H54 (cell line): ENCODE measurements at regions not wholly inside any gene's neighbourhood (a gene's known extent, or its start where the extent isn't known, plus 50 kb on each side); places are given as distances from the start of the nearest gene placed in this dataset.
"Not testable (repeated sequence)": the region's sequence is repeated elsewhere in the genome, so short reads cannot be mapped to it uniquely, and the experiment has no call there.

ENCODE experiments used
- DNase-seq: peaks from one replicate; pipeline ENCODE4 v3.0.0; 2011; ENCODE audit warnings: low spot score, mixed read lengths; ENCODE audit not compliant: insufficient read length
- FAIRE-seq: peaks from 3 replicates; lab custom pipeline; 2011; peaks lifted over from hg19 to GRCh38; lab: Jason Lieb, UNC
- POLR2A ChIP-seq: IDR thresholded peaks from 2 replicates; pipeline ENCODE4 v1.6.1; 2011; ENCODE audit warnings: low read depth, mild to moderate bottlenecking, low read length

GRCh38 chr7:9148687-9149086 lies 715.3 kb downstream of the NXPH1 start:
- DNase-seq (no peak), FAIRE-seq (no peak)
- TF ChIP-seq POLR2A = no peak

- no peak for DNase-seq
- TF ChIP-seq POLR2A = no peak
- FAIRE-seq = peak; percentile 99
These were observed 716.2 kb downstream of the NXPH1 start for GRCh38 chr7:9149499-9150082.

GRCh38 chr7:9163691-9164090 lies 730.3 kb downstream of the NXPH1 start:
- FAIRE-seq = peak; percentile 41
- not testable (repeated sequence) for DNase-seq

GRCh38 chr7:9175871-9176270 lies 742.5 kb downstream of the NXPH1 start:
- peak; percentile 60 for FAIRE-seq
- no peak for TF ChIP-seq POLR2A
- DNase-seq = no peak

GRCh38 chr7:9181356-9181755 lies 747.9 kb downstream of the NXPH1 start:
- no peak for TF ChIP-seq POLR2A
- DNase-seq (no peak), FAIRE-seq (no peak)

GRCh38 chr7:9186730-9187129 lies 753.3 kb downstream of the NXPH1 start:
- DNase-seq = no peak
- peak; percentile 55 for FAIRE-seq
- TF ChIP-seq POLR2A = no peak

GRCh38 chr7:9189703-9190102 lies 756.3 kb downstream of the NXPH1 start:
- peak; percentile 43 for FAIRE-seq
- DNase-seq = no peak
- TF ChIP-seq POLR2A = no peak

GRCh38 chr7:9192969-9193368 lies 759.6 kb downstream of the NXPH1 start:
- TF ChIP-seq POLR2A = no peak
- DNase-seq = no peak
- peak; percentile 89 for FAIRE-seq

- no peak for DNase-seq
- no peak for TF ChIP-seq POLR2A
- no peak for FAIRE-seq
These were observed 767.2 kb downstream of the NXPH1 start for GRCh38 chr7:9200626-9201025.

- peak; percentile 6 for FAIRE-seq
- no peak for TF ChIP-seq POLR2A
- no peak for DNase-seq
These were observed 768.5 kb downstream of the NXPH1 start for GRCh38 chr7:9201928-9202327.

- DNase-seq (no peak), FAIRE-seq (peak; percentile 52)
- TF ChIP-seq POLR2A = no peak
These were observed 771.2 kb downstream of the NXPH1 start for GRCh38 chr7:9204571-9204970.

GRCh38 chr7:9210114-9210513 lies 776.7 kb downstream of the NXPH1 start:
- DNase-seq (no peak), FAIRE-seq (peak; percentile 53)
- TF ChIP-seq POLR2A = no peak

GRCh38 chr7:9217204-9217603 lies 783.8 kb downstream of the NXPH1 start:
- DNase-seq (no peak), FAIRE-seq (peak; percentile 61)
- no peak for TF ChIP-seq POLR2A

GRCh38 chr7:9226500-9226899 lies 793.1 kb downstream of the NXPH1 start:
- no peak for TF ChIP-seq POLR2A
- no peak for DNase-seq
- FAIRE-seq = peak; percentile 76

GRCh38 chr7:9231630-9232121 lies 798.3 kb downstream of the NXPH1 start:
- DNase-seq = no peak
- FAIRE-seq = peak; percentile 36
- TF ChIP-seq POLR2A = no peak

GRCh38 chr7:9240001-9240400 lies 806.6 kb downstream of the NXPH1 start:
- no peak for TF ChIP-seq POLR2A
- no peak for DNase-seq
- peak; percentile 83 for FAIRE-seq
